GM12875 (cell line): ENCODE measurements at regions not wholly inside any gene's neighbourhood (a gene's known extent, or its start where the extent isn't known, plus 50 kb on each side); places are given as distances from the start of the nearest gene placed in this dataset.

Experiments
- H3K4me3 ChIP-seq: one replicate; pipeline ENCODE4 v1.5.1; 2011; ENCODE audit warnings: low read depth, low read length, control low read depth
- TF ChIP-seq, protein P1 (sequence below): IDR thresholded peaks from 2 replicates; pipeline ENCODE4 v1.5.1; 2011; ENCODE audit warnings: low read depth, mild to moderate bottlenecking, control low read depth, inconsistent platforms, low read length, moderate library complexity, borderline replicate concordance; ENCODE audit not compliant: insufficient read depth

DNA sequence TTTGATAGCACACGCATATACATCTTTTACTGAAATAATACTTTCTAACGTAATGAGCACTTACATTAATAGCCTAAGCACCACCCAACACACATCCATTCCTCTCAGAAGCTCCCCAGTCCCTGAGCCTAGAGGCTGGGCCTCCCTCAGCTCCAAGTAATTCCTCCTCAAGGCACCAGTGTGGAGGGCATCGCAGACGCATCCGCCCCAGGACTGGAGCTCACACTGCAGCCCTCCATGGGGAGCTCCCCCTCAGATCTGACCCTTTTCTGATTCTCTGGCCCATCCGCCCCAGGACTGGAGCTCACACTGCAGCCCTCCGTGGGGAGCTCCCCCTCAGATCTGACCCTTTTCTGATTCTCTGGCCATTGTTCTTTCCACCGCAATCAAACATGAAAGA, 60.4 kb upstream of the SNTG2 start:
- TF ChIP-seq, protein P1, sequence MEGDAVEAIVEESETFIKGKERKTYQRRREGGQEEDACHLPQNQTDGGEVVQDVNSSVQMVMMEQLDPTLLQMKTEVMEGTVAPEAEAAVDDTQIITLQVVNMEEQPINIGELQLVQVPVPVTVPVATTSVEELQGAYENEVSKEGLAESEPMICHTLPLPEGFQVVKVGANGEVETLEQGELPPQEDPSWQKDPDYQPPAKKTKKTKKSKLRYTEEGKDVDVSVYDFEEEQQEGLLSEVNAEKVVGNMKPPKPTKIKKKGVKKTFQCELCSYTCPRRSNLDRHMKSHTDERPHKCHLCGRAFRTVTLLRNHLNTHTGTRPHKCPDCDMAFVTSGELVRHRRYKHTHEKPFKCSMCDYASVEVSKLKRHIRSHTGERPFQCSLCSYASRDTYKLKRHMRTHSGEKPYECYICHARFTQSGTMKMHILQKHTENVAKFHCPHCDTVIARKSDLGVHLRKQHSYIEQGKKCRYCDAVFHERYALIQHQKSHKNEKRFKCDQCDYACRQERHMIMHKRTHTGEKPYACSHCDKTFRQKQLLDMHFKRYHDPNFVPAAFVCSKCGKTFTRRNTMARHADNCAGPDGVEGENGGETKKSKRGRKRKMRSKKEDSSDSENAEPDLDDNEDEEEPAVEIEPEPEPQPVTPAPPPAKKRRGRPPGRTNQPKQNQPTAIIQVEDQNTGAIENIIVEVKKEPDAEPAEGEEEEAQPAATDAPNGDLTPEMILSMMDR, result no peak
- no peak overlapping the region for H3K4me3 ChIP-seq

DNA sequence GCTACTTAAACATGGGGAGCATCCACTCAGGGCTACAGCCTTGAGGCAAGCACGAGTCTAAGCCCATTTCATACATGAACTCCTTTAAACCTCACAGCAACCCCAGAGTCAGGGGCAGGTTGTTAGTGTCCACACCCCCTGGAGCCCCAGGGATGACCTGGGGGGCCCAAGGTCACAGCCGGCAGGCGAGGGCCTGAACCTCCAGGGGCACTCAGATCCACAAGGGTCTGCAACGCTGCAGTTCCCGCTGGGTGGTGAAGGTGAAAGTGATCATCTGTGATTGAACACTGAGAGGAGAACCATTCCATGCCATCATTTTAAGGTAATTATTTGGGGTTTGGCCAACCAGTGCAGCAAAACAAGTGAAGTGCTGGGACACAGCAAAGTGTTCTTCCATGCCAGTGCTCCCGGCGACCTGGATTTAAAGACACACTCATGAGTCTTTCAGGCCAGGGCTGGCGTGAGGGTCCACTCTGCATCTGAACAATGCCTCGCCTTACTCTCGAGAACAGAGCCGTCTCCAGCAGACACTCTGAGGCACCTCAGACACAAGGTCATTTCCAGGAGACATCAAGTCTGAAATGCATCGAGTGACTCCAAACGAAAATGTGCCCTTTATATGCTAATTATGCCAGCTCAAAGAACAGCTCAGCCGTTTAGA, 61.6 kb upstream of the SNTG2 start:
- TF ChIP-seq, protein P1, result no peak
- H3K4me3 ChIP-seq, result no peak overlapping the region

DNA sequence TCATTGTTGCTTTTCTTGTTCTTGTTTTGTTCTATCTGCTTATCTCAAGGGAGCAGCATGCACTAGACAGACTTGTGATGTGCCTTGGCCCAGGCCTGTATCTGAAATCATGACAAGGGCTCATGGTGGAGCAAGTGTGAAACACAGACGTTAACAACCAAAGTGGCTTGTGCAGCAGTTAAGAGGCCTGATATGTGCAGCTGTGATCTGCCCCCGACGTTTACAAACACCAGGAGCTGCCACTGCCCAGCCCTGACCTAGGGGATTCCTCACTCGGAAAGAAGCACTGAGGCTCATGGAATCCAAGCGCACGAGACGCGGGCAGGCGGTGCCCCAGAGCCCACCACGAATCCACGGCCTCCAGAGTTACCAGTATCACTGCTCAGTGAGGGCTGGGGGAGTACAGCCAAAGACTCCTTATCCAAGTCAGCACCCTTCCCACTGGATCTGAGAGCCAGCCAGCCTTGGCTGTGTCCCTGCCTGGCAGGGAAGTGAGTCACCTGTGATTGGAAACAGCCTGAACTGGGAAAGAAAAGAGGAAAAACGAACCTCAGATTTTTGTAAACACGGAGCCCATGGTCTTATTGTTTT, 62.3 kb upstream of the SNTG2 start:
- no peak overlapping the region for H3K4me3 ChIP-seq
- TF ChIP-seq, protein P1, result no peak

DNA sequence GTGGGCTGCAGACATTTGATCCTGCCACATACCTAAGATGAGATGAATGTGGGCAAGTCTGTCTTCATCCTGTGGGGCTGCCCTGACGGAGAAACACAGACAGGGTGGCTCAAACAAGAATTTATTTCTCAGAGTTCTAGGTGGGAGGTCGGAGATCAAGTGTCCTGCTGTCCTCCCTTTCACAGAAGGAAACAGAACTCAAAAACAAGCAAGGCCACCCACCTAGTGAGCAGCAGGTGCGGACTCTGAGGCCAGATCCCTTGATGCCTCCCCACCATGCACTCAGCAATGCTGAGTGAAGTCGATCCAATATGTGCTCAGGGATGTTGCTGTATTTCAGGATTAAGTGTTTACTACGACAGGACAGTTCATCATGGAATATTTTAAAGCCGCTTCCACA, 63.0 kb upstream of the SNTG2 start:
- H3K4me3 ChIP-seq, result no peak overlapping the region
- TF ChIP-seq, protein P1, result no peak

DNA sequence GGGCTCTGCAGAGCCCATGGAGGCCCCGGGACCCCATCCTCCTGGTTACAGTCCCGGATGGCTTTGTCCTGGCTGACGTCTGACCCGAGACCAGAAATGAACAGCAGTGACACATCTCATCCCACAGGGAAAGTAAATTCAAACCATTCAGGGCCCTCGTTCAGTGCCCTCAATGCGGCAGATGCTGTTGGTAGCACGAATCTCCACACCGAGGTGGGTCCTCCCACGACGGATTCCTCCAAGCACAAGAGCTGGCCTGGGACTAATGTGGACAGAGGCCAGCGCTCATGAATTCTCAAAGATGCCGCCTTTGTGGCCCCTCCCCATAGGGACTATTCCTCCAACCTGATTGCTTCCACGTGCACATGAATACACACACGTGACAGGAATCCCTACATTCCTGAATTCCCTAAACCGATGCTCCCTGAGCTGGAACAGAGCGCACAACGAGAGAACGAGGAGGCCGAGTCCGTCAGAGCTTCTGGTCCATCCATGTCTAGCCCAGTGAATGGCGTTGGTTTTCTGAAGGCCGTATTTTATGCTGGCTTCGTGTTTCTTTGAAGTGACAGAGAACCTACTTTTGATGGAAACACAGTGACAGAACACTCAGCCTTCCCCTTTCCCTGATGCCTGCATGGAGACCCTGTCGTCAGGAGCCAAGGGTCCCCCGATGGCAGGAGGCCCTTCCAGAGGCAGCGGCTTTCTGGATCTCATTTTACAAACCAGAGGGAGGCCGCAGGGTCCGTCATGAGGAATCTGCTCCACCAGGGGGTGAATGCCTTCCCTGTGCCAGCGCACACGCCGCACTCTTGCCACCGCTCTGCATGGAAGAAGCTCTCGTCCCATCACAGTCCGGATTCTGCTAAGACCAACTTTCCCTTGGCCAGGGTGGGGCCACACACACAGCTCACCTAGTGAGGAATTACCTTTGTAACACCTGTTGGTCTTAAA, 64.3 kb upstream of the SNTG2 start:
- TF ChIP-seq, protein P1, result no peak

DNA sequence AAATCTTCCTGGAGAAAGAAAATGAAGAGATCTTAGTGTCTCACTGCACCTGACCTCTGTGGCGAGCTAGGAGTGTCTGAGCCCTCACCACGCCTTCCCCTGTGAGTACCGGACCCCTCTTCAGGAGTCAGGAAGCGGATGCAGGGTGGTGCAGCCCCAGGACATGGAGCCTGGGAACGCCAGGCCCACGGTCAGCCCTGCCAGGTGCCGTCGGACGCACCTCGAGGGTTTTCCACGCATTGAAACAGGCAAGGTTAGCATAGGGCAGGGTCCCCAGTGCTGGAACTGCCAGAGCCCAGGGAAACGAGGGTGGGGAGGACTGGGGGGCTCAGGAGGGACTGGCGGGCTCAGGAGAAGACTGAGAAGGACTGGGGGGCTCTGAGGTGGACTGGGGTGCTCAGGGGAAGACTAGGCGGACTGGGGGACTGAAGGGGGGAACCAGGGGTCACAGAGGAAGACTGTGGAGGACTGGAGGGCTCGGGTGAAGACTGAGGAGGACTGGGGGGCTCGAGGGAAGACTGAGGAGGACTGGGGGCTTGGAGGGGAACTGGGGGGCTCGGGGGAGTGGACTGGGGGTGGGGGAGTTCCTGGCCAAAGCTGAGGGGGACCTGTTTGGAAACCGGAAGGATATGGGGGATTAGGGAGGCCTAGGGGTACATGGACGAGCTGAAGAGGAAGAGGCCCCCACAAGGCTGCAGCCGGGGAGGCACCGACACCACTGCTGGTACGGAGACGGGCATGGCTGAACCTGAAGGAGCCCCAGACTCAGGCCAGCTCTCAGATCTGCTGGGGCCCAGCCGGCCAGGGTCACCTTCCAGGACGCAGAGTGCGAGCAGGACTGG, 65.2 kb upstream of the SNTG2 start:
- no peak overlapping the region for H3K4me3 ChIP-seq
- TF ChIP-seq, protein P1, result no peak

More for the DNA sequence above, 64.3 kb upstream of the SNTG2 start:
- no peak overlapping the region for H3K4me3 ChIP-seq
